Fibroblast of lung (primary cell): ENCODE measurements at regions not wholly inside any gene's neighbourhood (a gene's known extent, or its start where the extent isn't known, plus 50 kb on each side); places are given as distances from the start of the nearest gene placed in this dataset.

Experiments used
- DNase-seq, 2 donors: peaks; one replicate each; pipeline versions ENCODE4 v3.0.0 to v3.0.0-alpha.2; 2010; ENCODE audit warnings: low read depth in 2 of 2
- H2AFZ ChIP-seq: 2 replicates; pipeline ENCODE4 v1.5.1; 2012; ENCODE audit warnings: low read length, control low read depth, inconsistent platforms
- H3K27ac ChIP-seq: 2 replicates; pipeline ENCODE4 v1.5.1; 2011; ENCODE audit warnings: low read length, control low read depth; ENCODE audit not compliant: insufficient read depth
- H3K27me3 ChIP-seq: 2 replicates; pipeline ENCODE4 v1.5.1; 2011; ENCODE audit warnings: mild to moderate bottlenecking, low read length; ENCODE audit not compliant: control insufficient read depth, insufficient read depth
- H3K36me3 ChIP-seq: 2 replicates; pipeline ENCODE4 v1.5.1; 2011; ENCODE audit warnings: low read length; ENCODE audit not compliant: control insufficient read depth, insufficient read depth
- H3K4me1 ChIP-seq: 2 replicates; pipeline ENCODE4 v1.5.1; 2011; ENCODE audit warnings: low read length; ENCODE audit not compliant: control insufficient read depth, insufficient read depth; ENCODE audit errors: extremely low read depth
- H3K4me2 ChIP-seq: 2 replicates; pipeline ENCODE4 v1.5.1; 2011; ENCODE audit warnings: low read length, control low read depth; ENCODE audit not compliant: insufficient read depth; ENCODE audit errors: extremely low read depth
- H3K4me3 ChIP-seq, 4 experiments: fragments of 200-600 bp in 1 of 4; sonication (generic) in 1 of 4; replicated peaks in 1 of 4; 2 replicates each; pipeline ENCODE4 v1.5.1; 2011 to 2016; ENCODE audit warnings: low read length in 4 of 4, low read depth in 3 of 4, mild to moderate bottlenecking in 3 of 4, control low read depth in 2 of 4, inconsistent platforms in 1 of 4, mixed read lengths in 1 of 4; ENCODE audit not compliant: insufficient read depth in 1 of 4; ENCODE audit errors: control extremely low read depth in 1 of 4
- H3K79me2 ChIP-seq: 2 replicates; pipeline ENCODE4 v1.5.1; 2012; ENCODE audit warnings: mild to moderate bottlenecking, low read length, inconsistent platforms; ENCODE audit not compliant: control insufficient read depth, insufficient read depth
- H3K9ac ChIP-seq: 2 replicates; pipeline ENCODE4 v1.5.1; 2011; ENCODE audit warnings: mild to moderate bottlenecking, low read length, control low read depth; ENCODE audit not compliant: insufficient read depth
- H3K9me3 ChIP-seq: 2 replicates; pipeline ENCODE4 v1.5.1; 2012; ENCODE audit warnings: low read depth, low read length; ENCODE audit not compliant: control insufficient read depth, insufficient read depth
- H4K20me1 ChIP-seq: 2 replicates; pipeline ENCODE4 v1.5.1; 2011; ENCODE audit warnings: low read length; ENCODE audit not compliant: control insufficient read depth, insufficient read depth; ENCODE audit errors: extremely low read depth
- CTCF ChIP-seq, 2 donors: IDR thresholded peaks in 1 of 2; conservative IDR thresholded peaks in 1 of 2; 1 replicate in 1 of 2; 2 replicates in 1 of 2; pipeline ENCODE4 v1.5.1; 2011 to 2012; ENCODE audit warnings: low read length in 2 of 2, control low read depth in 1 of 2, inconsistent platforms in 1 of 2, low read depth in 1 of 2, mild to moderate bottlenecking in 1 of 2
- EZH2 ChIP-seq: IDR thresholded peaks from 2 replicates; pipeline ENCODE4 v1.5.1; 2012; ENCODE audit warnings: low read length, control low read depth, mild to moderate bottlenecking; ENCODE audit errors: missing control alignments

- Histone ChIP-seq H3K79me2 (no peaks in the 10 kb centered on the region), H3K4me3 (no peak overlapping the region), H4K20me1 (no peaks in the 10 kb centered on the region), H2AFZ (no peak overlapping the region), H3K9me3 (no peaks in the 10 kb centered on the region), H3K4me1 (no peaks in the 10 kb centered on the region), H3K9ac (no peak overlapping the region), H3K27me3 (no peaks in the 10 kb centered on the region), H3K4me2 (no peak overlapping the region), H3K36me3 (no peaks in the 10 kb centered on the region), H3K27ac (no peak overlapping the region)
- TF ChIP-seq EZH2 (no peak), CTCF (conservative IDR thresholded peaks at IDR 0.05 in 1 of 2, IDR thresholded peaks at IDR 0.05 in 1 of 2; ENCODE audit: low read depth in 1 of 2, low read length in 2 of 2) (no peak)
- DNase-seq: no peak
These were observed 116.3 kb downstream of the RHOU start for GRCh38 chr1:228851618-228852017.

GRCh38 chr1:228852024-228852423 lies 116.7 kb downstream of the RHOU start:
- Histone ChIP-seq H3K79me2 (no peaks in the 10 kb centered on the region), H3K9ac (no peak overlapping the region), H4K20me1 (no peaks in the 10 kb centered on the region), H2AFZ (no peak overlapping the region), H3K27ac (no peak overlapping the region), H3K27me3 (no peaks in the 10 kb centered on the region), H3K36me3 (no peaks in the 10 kb centered on the region), H3K4me2 (no peak overlapping the region), H3K4me1 (no peaks in the 10 kb centered on the region), H3K4me3 (no peak overlapping the region), H3K9me3 (no peaks in the 10 kb centered on the region)
- DNase-seq: no peak
- no peak for TF ChIP-seq CTCF (conservative IDR thresholded peaks at IDR 0.05 in 1 of 2, IDR thresholded peaks at IDR 0.05 in 1 of 2; ENCODE audit: low read depth in 1 of 2, low read length in 2 of 2)
- no peak for TF ChIP-seq EZH2

DNA sequence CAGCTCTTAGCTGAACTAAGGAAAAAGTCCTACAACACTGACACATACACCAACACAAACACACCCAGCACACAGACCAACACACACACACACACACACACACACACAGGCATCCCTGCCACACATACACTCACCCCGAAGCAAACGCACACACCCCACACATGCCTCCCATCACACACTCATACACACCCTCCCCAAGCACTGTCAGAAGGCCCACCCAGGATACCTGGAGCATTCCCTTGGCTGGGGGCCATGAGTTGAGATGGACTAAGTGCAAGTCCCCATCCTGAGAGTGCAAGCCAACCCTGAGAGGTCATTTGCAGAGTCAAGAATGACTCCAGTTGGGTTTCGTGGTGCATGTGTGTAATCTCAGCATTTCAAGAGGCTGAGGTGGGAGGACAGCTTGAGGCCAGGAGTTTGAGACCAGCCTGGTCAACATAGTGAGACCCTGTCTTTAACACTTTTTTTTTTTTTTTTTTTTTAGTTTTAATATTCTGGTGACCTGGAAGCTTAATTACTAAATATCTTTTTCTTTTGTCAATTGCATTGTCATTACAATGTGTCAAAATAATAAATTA lies 117.3 kb downstream of the RHOU start:
- Histone ChIP-seq H2AFZ (no peak overlapping the region), H3K9ac (no peak overlapping the region), H3K4me3 (no peak overlapping the region), H3K4me1 (no peaks in the 10 kb centered on the region), H3K9me3 (no peaks in the 10 kb centered on the region), H3K4me2 (no peak overlapping the region), H3K36me3 (no peaks in the 10 kb centered on the region), H3K79me2 (no peaks in the 10 kb centered on the region), H4K20me1 (no peaks in the 10 kb centered on the region), H3K27me3 (no peaks in the 10 kb centered on the region), H3K27ac (no peak overlapping the region)
- no peak for DNase-seq
- TF ChIP-seq CTCF (conservative IDR thresholded peaks at IDR 0.05 in 1 of 2, IDR thresholded peaks at IDR 0.05 in 1 of 2; ENCODE audit: low read depth in 1 of 2, low read length in 2 of 2) (no peak), EZH2 (no peak)
